Liver (tissue), 2 donors: ENCODE measurements at regions not wholly inside any gene's neighbourhood (a gene's known extent, or its start where the extent isn't known, plus 50 kb on each side); places are given as distances from the start of the nearest gene placed in this dataset.

Source experiments
- FOXA1 ChIP-seq: IDR thresholded peaks from 2 replicates; pipeline ENCODE4 v1.6.1; 2016; ENCODE audit warnings: antibody characterized with exemption
- FOXA2 ChIP-seq: IDR thresholded peaks from 2 replicates; pipeline ENCODE4 v1.6.1; 2016; ENCODE audit warnings: antibody characterized with exemption
- YY1 ChIP-seq: IDR thresholded peaks from 2 replicates; pipeline ENCODE4 v1.6.1; 2016; ENCODE audit warnings: antibody characterized with exemption, mild to moderate bottlenecking
- TF ChIP-seq, protein P1 (sequence below): IDR thresholded peaks from 2 replicates; pipeline ENCODE4 v1.6.1; 2016; ENCODE audit warnings: antibody characterized with exemption, mild to moderate bottlenecking
- TF ChIP-seq, protein P2 (sequence below): fragments of 150-350 bp; IDR thresholded peaks from 2 replicates; pipeline ENCODE4 v1.5.1; 2017; ENCODE audit warnings: improper control_type of control experiment, low read depth, low read length; ENCODE audit not compliant: missing input control
- TF ChIP-seq, protein P3 (sequence below): IDR thresholded peaks from 2 replicates; pipeline ENCODE4 v1.6.1; 2016; ENCODE audit warnings: antibody characterized with exemption
- TF ChIP-seq, protein P4 (sequence below): IDR thresholded peaks from 2 replicates; pipeline ENCODE4 v1.6.1; 2016; ENCODE audit warnings: antibody characterized with exemption
- donor health status: healthy.

DNA sequence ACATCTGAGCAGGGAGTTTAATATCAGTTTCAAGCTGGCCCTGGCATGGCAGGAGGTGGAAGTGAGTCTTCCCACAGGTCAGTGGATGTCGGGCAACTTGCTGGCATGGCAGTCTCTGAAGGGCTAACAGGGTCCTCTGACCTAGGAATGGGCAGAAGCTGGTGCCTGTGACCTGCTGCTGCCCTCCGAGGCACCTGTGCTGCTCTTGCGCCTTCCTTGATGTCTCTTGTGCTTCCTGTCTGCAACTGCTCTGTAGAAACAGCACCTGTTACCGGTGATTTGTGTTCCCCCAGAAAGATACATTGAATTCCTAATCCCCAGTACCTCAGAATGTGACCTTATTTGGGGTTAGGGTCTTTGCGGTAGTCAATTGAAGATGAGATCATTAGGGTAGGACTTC is 86.5 kb upstream of the SLC22A11 start:
- TF ChIP-seq, protein P1, sequence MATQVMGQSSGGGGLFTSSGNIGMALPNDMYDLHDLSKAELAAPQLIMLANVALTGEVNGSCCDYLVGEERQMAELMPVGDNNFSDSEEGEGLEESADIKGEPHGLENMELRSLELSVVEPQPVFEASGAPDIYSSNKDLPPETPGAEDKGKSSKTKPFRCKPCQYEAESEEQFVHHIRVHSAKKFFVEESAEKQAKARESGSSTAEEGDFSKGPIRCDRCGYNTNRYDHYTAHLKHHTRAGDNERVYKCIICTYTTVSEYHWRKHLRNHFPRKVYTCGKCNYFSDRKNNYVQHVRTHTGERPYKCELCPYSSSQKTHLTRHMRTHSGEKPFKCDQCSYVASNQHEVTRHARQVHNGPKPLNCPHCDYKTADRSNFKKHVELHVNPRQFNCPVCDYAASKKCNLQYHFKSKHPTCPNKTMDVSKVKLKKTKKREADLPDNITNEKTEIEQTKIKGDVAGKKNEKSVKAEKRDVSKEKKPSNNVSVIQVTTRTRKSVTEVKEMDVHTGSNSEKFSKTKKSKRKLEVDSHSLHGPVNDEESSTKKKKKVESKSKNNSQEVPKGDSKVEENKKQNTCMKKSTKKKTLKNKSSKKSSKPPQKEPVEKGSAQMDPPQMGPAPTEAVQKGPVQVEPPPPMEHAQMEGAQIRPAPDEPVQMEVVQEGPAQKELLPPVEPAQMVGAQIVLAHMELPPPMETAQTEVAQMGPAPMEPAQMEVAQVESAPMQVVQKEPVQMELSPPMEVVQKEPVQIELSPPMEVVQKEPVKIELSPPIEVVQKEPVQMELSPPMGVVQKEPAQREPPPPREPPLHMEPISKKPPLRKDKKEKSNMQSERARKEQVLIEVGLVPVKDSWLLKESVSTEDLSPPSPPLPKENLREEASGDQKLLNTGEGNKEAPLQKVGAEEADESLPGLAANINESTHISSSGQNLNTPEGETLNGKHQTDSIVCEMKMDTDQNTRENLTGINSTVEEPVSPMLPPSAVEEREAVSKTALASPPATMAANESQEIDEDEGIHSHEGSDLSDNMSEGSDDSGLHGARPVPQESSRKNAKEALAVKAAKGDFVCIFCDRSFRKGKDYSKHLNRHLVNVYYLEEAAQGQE = no peak
- TF ChIP-seq FOXA1 = no peak
- TF ChIP-seq, protein P2, sequence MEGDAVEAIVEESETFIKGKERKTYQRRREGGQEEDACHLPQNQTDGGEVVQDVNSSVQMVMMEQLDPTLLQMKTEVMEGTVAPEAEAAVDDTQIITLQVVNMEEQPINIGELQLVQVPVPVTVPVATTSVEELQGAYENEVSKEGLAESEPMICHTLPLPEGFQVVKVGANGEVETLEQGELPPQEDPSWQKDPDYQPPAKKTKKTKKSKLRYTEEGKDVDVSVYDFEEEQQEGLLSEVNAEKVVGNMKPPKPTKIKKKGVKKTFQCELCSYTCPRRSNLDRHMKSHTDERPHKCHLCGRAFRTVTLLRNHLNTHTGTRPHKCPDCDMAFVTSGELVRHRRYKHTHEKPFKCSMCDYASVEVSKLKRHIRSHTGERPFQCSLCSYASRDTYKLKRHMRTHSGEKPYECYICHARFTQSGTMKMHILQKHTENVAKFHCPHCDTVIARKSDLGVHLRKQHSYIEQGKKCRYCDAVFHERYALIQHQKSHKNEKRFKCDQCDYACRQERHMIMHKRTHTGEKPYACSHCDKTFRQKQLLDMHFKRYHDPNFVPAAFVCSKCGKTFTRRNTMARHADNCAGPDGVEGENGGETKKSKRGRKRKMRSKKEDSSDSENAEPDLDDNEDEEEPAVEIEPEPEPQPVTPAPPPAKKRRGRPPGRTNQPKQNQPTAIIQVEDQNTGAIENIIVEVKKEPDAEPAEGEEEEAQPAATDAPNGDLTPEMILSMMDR = no peak
- TF ChIP-seq, protein P3, sequence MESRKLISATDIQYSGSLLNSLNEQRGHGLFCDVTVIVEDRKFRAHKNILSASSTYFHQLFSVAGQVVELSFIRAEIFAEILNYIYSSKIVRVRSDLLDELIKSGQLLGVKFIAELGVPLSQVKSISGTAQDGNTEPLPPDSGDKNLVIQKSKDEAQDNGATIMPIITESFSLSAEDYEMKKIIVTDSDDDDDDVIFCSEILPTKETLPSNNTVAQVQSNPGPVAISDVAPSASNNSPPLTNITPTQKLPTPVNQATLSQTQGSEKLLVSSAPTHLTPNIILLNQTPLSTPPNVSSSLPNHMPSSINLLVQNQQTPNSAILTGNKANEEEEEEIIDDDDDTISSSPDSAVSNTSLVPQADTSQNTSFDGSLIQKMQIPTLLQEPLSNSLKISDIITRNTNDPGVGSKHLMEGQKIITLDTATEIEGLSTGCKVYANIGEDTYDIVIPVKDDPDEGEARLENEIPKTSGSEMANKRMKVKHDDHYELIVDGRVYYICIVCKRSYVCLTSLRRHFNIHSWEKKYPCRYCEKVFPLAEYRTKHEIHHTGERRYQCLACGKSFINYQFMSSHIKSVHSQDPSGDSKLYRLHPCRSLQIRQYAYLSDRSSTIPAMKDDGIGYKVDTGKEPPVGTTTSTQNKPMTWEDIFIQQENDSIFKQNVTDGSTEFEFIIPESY = no peak
- TF ChIP-seq YY1 = no peak
- TF ChIP-seq, protein P4, sequence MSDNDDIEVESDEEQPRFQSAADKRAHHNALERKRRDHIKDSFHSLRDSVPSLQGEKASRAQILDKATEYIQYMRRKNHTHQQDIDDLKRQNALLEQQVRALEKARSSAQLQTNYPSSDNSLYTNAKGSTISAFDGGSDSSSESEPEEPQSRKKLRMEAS = no peak
- TF ChIP-seq FOXA2 = no peak
